SK-N-SH (cell line): ENCODE measurements at regions not wholly inside any gene's neighbourhood (a gene's known extent, or its start where the extent isn't known, plus 50 kb on each side); places are given as distances from the start of the nearest gene placed in this dataset.

ENCODE experiments used
- CTCF ChIA-PET: fragments of 300-600, 350-600 bp; formaldehyde crosslinking; extraction: SDS; loops from one replicate; lab custom pipeline; 2021; lab: Yijun Ruan, JAX
- POLR2A ChIA-PET: fragments of 350-600 bp; sonication (Branson Sonifier 250); formaldehyde crosslinking; extraction: SDS; loops from one replicate; lab custom pipeline; 2020; ENCODE audit warnings: antibody characterized with exemption, inconsistent platforms; lab: Yijun Ruan, JAX
- DNase-seq: peaks from one replicate; pipeline ENCODE4 v3.0.0; 2012
- H2AFZ ChIP-seq: fragments of 200-600 bp; sonication (generic); 2 replicates; pipeline ENCODE4 v1.8.1; 2016; ENCODE audit warnings: antibody characterized with exemption, mild to moderate bottlenecking, low read depth
- H3F3A ChIP-seq: fragments of 200-600 bp; sonication (generic); replicated peaks from 2 replicates; pipeline ENCODE3; 2016; ENCODE audit warnings: antibody characterized with exemption, mild to moderate bottlenecking; ENCODE audit not compliant: insufficient read depth
- H3K27ac ChIP-seq, 2 experiments: fragments of 200-500 bp in 1 of 2; fragments of 200-600 bp in 1 of 2; sonication (Bioruptor generic) in 1 of 2; sonication (generic), shearing (Covaris generic) in 1 of 2; 2 replicates each; pipeline versions ENCODE4 v1.5.1 to v1.6.1; 2014 to 2016; ENCODE audit warnings: low read depth in 2 of 2, inconsistent platforms in 1 of 2, low read length in 1 of 2, mild to moderate bottlenecking in 1 of 2, mixed read lengths in 1 of 2
- H3K27me3 ChIP-seq: fragments of 200-600 bp; sonication (generic), shearing (Covaris generic); 2 replicates; pipeline ENCODE4 v1.6.1; 2016; ENCODE audit warnings: mixed run types; ENCODE audit not compliant: insufficient read depth
- H3K36me3 ChIP-seq, 2 experiments: fragments of 200-500 bp in 1 of 2; fragments of 200-600 bp in 1 of 2; sonication (Bioruptor generic) in 1 of 2; sonication (generic) in 1 of 2; replicated peaks in 1 of 2; 2 replicates each; pipeline versions ENCODE3 to v1.5.1; 2014 to 2016; ENCODE audit warnings: low read length in 1 of 2, mild to moderate bottlenecking in 1 of 2; ENCODE audit not compliant: insufficient read depth in 2 of 2, control insufficient read depth in 1 of 2
- H3K4me1 ChIP-seq, 2 experiments: fragments of 200-500 bp in 1 of 2; fragments of 200-600 bp in 1 of 2; sonication (Bioruptor generic) in 1 of 2; sonication (generic), shearing (Covaris generic) in 1 of 2; 2 replicates each; pipeline versions ENCODE4 v1.5.1 to v1.6.1; 2014 to 2016; ENCODE audit warnings: low read depth in 1 of 2, low read length in 1 of 2, mixed run types in 1 of 2; ENCODE audit not compliant: insufficient read depth in 2 of 2, control insufficient read depth in 1 of 2
- H3K4me2 ChIP-seq: fragments of 200-600 bp; sonication (generic), shearing (Covaris generic); 2 replicates; pipeline ENCODE4 v1.6.1; 2017; ENCODE audit warnings: mixed run types
- H3K4me3 ChIP-seq, 2 experiments: fragments of 200-500 bp in 1 of 2; fragments of 200-600 bp in 1 of 2; sonication (Bioruptor generic) in 1 of 2; sonication (generic), shearing (Covaris generic) in 1 of 2; 2 replicates each; pipeline versions ENCODE4 v1.5.1 to v1.8.1; 2014 to 2016; ENCODE audit warnings: low read depth in 2 of 2, inconsistent platforms in 1 of 2, low read length in 1 of 2, mild to moderate bottlenecking in 1 of 2, mixed read lengths in 1 of 2, moderate library complexity in 1 of 2
- H3K79me2 ChIP-seq: fragments of 200-600 bp; sonication (generic); 2 replicates; pipeline ENCODE4 v1.8.1; 2017; ENCODE audit warnings: mild to moderate bottlenecking; ENCODE audit not compliant: insufficient read depth
- H3K9ac ChIP-seq: fragments of 200-600 bp; sonication (generic); 2 replicates; pipeline ENCODE4 v1.6.1; 2017; ENCODE audit warnings: mixed run types
- H3K9me2 ChIP-seq: fragments of 200-600 bp; sonication (generic); 2 replicates; pipeline ENCODE4 v1.6.1; 2017; ENCODE audit warnings: mixed run types
- H3K9me3 ChIP-seq: fragments of 200-600 bp; sonication (generic); 2 replicates; pipeline ENCODE4 v1.6.1; 2017; ENCODE audit warnings: mixed run types, mild to moderate bottlenecking, moderate library complexity
- H4K20me1 ChIP-seq: fragments of 200-600 bp; sonication (generic); 2 replicates; pipeline ENCODE4 v1.6.1; 2017; ENCODE audit warnings: mild to moderate bottlenecking, mixed run types; ENCODE audit not compliant: insufficient read depth
- EP300 ChIP-seq, 2 experiments: IDR thresholded peaks; 2 replicates each; pipeline versions ENCODE4 v1.4.0 to v1.6.1; 2012; ENCODE audit warnings: borderline replicate concordance in 1 of 2, low read depth in 1 of 2, low read length in 1 of 2
- GATA2 ChIP-seq: sonication (generic); formaldehyde crosslinking; IDR thresholded peaks from 2 replicates; pipeline ENCODE4 v1.5.0; 2020; ENCODE audit warnings: mild to moderate bottlenecking, missing genetic modification reagents
- JUND ChIP-seq: IDR thresholded peaks from 2 replicates; pipeline ENCODE4 v1.4.0; 2012
- NFIC ChIP-seq: IDR thresholded peaks from 2 replicates; pipeline ENCODE4 v1.4.0; 2012; ENCODE audit warnings: borderline replicate concordance
- PBX3 ChIP-seq: IDR thresholded peaks from 2 replicates; pipeline ENCODE4; 2012
- RCOR1 ChIP-seq: fragments of 150-350 bp; IDR thresholded peaks from 2 replicates; pipeline ENCODE4 v1.6.1; 2017; ENCODE audit warnings: antibody characterized with exemption, low read length
- USF2 ChIP-seq: fragments of 150-350 bp; IDR thresholded peaks from 2 replicates; pipeline ENCODE4 v1.6.1; 2017; ENCODE audit warnings: antibody characterized with exemption, low read length, low read depth, borderline replicate concordance
- WGBS: methylation state at CpG from one replicate; pipeline ENCODE4 v1.1.6; 2017; ENCODE audit warnings: low lambda C conversion rate; 5-methylcytosine and 5-hydroxymethylcytosine counted together
- TF ChIP-seq, protein P1 (sequence below): IDR thresholded peaks from 2 replicates; pipeline ENCODE4 v1.4.0; 2012; ENCODE audit warnings: low read depth, borderline replicate concordance
- TF ChIP-seq, protein P2 (sequence below): fragments of 150-350 bp; IDR thresholded peaks from 2 replicates; pipeline ENCODE4 v1.6.1; 2016; ENCODE audit warnings: mild to moderate bottlenecking, low read depth, low read length

DNA sequence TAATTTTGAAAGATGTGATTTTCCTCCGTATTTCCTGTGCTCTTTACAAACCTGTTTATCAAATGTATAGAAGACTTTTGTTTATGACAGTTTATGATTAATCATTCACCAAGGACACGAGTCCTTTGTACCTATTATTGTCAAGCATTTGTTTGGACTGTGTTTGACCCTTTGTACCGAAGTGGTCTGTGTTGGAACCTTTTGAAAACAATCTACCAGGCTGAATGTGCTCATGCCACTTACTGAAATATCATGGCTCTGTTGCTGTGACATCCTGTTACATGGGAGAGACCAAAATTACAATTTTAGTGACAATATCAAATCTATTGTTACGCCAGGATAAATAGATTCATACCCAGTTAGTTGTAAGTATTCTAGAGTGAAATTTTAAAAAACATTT is 193.6 kb downstream of the IRS2 start (continued):
- TF ChIP-seq, protein P1, sequence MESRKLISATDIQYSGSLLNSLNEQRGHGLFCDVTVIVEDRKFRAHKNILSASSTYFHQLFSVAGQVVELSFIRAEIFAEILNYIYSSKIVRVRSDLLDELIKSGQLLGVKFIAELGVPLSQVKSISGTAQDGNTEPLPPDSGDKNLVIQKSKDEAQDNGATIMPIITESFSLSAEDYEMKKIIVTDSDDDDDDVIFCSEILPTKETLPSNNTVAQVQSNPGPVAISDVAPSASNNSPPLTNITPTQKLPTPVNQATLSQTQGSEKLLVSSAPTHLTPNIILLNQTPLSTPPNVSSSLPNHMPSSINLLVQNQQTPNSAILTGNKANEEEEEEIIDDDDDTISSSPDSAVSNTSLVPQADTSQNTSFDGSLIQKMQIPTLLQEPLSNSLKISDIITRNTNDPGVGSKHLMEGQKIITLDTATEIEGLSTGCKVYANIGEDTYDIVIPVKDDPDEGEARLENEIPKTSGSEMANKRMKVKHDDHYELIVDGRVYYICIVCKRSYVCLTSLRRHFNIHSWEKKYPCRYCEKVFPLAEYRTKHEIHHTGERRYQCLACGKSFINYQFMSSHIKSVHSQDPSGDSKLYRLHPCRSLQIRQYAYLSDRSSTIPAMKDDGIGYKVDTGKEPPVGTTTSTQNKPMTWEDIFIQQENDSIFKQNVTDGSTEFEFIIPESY = no peak
- TF ChIP-seq, protein P2, sequence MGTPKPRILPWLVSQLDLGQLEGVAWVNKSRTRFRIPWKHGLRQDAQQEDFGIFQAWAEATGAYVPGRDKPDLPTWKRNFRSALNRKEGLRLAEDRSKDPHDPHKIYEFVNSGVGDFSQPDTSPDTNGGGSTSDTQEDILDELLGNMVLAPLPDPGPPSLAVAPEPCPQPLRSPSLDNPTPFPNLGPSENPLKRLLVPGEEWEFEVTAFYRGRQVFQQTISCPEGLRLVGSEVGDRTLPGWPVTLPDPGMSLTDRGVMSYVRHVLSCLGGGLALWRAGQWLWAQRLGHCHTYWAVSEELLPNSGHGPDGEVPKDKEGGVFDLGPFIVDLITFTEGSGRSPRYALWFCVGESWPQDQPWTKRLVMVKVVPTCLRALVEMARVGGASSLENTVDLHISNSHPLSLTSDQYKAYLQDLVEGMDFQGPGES = no peak
- no peak for TF ChIP-seq USF2
- no peak for TF ChIP-seq GATA2 (CRISPR knock-in tag)
- TF ChIP-seq JUND = no peak

DNA sequence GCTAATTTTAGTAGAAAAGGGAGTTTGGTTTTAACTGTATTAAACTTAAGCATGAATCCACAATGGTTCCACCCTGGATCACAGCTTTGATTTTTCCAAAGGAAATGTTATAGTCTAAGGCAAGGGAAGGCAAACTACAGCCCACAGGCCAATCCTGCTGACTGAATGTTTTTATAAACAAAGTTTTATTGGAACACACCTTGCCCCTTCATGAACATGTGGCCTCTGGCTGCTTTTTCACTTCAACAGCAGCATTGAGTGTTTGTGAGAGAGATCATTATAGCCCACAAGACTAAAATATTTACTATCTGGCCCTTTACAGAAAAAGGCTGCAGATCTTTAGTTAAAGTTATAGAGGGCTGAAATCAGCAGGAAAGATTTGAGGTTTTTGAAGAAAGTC is 198.7 kb downstream of the IRS2 start:
- Histone ChIP-seq H3K9me2 (no peaks in the 10 kb centered on the region), H3K4me2 (no peak overlapping the region), H3K4me1 (0 out of 4 replicates have a peak, but pooled peaks cover 0 to 3% of the 10 kb centered on the region in 2 experiments), H3K27ac (no peak overlapping the region), H3K36me3 (no peaks in the 10 kb centered on the region), H3K4me3 (no peak overlapping the region), H3K79me2 (no peaks in the 10 kb centered on the region), H3K9ac (no peak overlapping the region), H4K20me1 (no peaks in the 10 kb centered on the region), H2AFZ (no peak overlapping the region), H3K27me3 (no peaks in the 10 kb centered on the region), H3K9me3 (no peaks in the 10 kb centered on the region), H3F3A (no peaks in the 10 kb centered on the region)
- ChIA-PET CTCF (no interaction called here), POLR2A (no interaction called here)
- no peak for TF ChIP-seq RCOR1
- no peak for TF ChIP-seq NFIC
- no peak for DNase-seq

GRCh38 chr13:109586509-109587346 is 199.7 kb downstream of the IRS2 start:
- CTCF ChIA-PET = no interaction called here
- POLR2A ChIA-PET = no interaction called here
- H3K9me3 ChIP-seq = no peaks in the 10 kb centered on the region
- no peak overlapping the region for H3K4me3 ChIP-seq
- 0 out of 4 replicates have a peak, but pooled peaks cover 0 to 3% of the 10 kb centered on the region in 2 experiments for H3K4me1 ChIP-seq
- WGBS = 67% methylated on average over 9 of the region's 9 CpGs
- TF ChIP-seq PBX3 (no peak), EP300 (IDR thresholded peaks at IDR 0.05; ENCODE audit: borderline replicate concordance in 1 of 2, low read depth in 1 of 2, low read length in 1 of 2) (no peak)
- TF ChIP-seq, protein P1 = no peak
- no peak overlapping the region for H3K27ac ChIP-seq
- H3K79me2 ChIP-seq = no peaks in the 10 kb centered on the region
- no peaks in the 10 kb centered on the region for H3F3A ChIP-seq
- H3K4me2 ChIP-seq = no peak overlapping the region
- H4K20me1 ChIP-seq = no peaks in the 10 kb centered on the region
- H2AFZ ChIP-seq = no peak overlapping the region
- H3K9me2 ChIP-seq = no peaks in the 10 kb centered on the region
- H3K9ac ChIP-seq = no peak overlapping the region
- no peak for DNase-seq
- no peaks in the 10 kb centered on the region for H3K36me3 ChIP-seq
- H3K27me3 ChIP-seq = no peaks in the 10 kb centered on the region
